ENCODE measurements at regions not wholly inside any gene's neighbourhood (a gene's known extent, or its start where the extent isn't known, plus 50 kb on each side); places are given as distances from the start of the nearest gene placed in this dataset.

- DNase-seq, result no peak
- in situ Hi-C loops (cut with HindIII; ENCODE audit: low pct_ligation_motif_present, low pct_unique_long_range_greater_than_20kb, low sequenced_read_pairs), result no loop called here
Observed at GRCh38 chr11:134545521-134545920, 133.5 kb upstream of the B3GAT1 start.

GRCh38 chr11:134544095-134544815, 132.2 kb upstream of the B3GAT1 start:
- in situ Hi-C loops (cut with HindIII; ENCODE audit: low pct_ligation_motif_present, low pct_unique_long_range_greater_than_20kb, low sequenced_read_pairs), result no loop called here
- no peak for DNase-seq

GRCh38 chr11:134543645-134544044, 131.6 kb upstream of the B3GAT1 start:
- DNase-seq, result no peak
- in situ Hi-C loops (cut with HindIII; ENCODE audit: low pct_ligation_motif_present, low pct_unique_long_range_greater_than_20kb, low sequenced_read_pairs), result no loop called here

- DNase-seq, result no peak
- in situ Hi-C loops (cut with HindIII; ENCODE audit: low pct_ligation_motif_present, low pct_unique_long_range_greater_than_20kb, low sequenced_read_pairs), result no loop called here
Observed at GRCh38 chr11:134543241-134543640, 131.2 kb upstream of the B3GAT1 start.

GRCh38 chr11:134542401-134543165, 130.5 kb upstream of the B3GAT1 start:
- in situ Hi-C loops (cut with HindIII; ENCODE audit: low pct_ligation_motif_present, low pct_unique_long_range_greater_than_20kb, low sequenced_read_pairs), result no loop called here
- DNase-seq, result no peak

- DNase-seq, result no peak
- in situ Hi-C loops (cut with HindIII; ENCODE audit: low pct_ligation_motif_present, low pct_unique_long_range_greater_than_20kb, low sequenced_read_pairs), result no loop called here
Observed at GRCh38 chr11:134541951-134542350, 129.9 kb upstream of the B3GAT1 start.

- no peak for DNase-seq
- in situ Hi-C loops (cut with HindIII; ENCODE audit: low pct_ligation_motif_present, low pct_unique_long_range_greater_than_20kb, low sequenced_read_pairs), result no loop called here
Observed at GRCh38 chr11:134541355-134541754, 129.3 kb upstream of the B3GAT1 start.

- in situ Hi-C loops (cut with HindIII; ENCODE audit: low pct_ligation_motif_present, low pct_unique_long_range_greater_than_20kb, low sequenced_read_pairs), result no loop called here
- no peak for DNase-seq
Observed at GRCh38 chr11:134539285-134539684, 127.2 kb upstream of the B3GAT1 start.

GRCh38 chr11:134538742-134539141, 126.7 kb upstream of the B3GAT1 start:
- in situ Hi-C loops (cut with HindIII; ENCODE audit: low pct_ligation_motif_present, low pct_unique_long_range_greater_than_20kb, low sequenced_read_pairs), result no loop called here
- DNase-seq, result no peak

GRCh38 chr11:134537941-134538340, 125.9 kb upstream of the B3GAT1 start:
- in situ Hi-C loops (cut with HindIII; ENCODE audit: low pct_ligation_motif_present, low pct_unique_long_range_greater_than_20kb, low sequenced_read_pairs), result no loop called here
- no peak for DNase-seq

GRCh38 chr11:134537296-134537695, 125.3 kb upstream of the B3GAT1 start:
- no peak for DNase-seq
- in situ Hi-C loops (cut with HindIII; ENCODE audit: low pct_ligation_motif_present, low pct_unique_long_range_greater_than_20kb, low sequenced_read_pairs), result no loop called here

GRCh38 chr11:134536677-134537076, 124.6 kb upstream of the B3GAT1 start:
- DNase-seq, result no peak
- in situ Hi-C loops (cut with HindIII; ENCODE audit: low pct_ligation_motif_present, low pct_unique_long_range_greater_than_20kb, low sequenced_read_pairs), result no loop called here

GRCh38 chr11:134536219-134536618, 124.2 kb upstream of the B3GAT1 start:
- in situ Hi-C loops (cut with HindIII; ENCODE audit: low pct_ligation_motif_present, low pct_unique_long_range_greater_than_20kb, low sequenced_read_pairs), result no loop called here
- DNase-seq, result no peak

GRCh38 chr11:134535029-134536025, 123.3 kb upstream of the B3GAT1 start:
- no peak for DNase-seq
- in situ Hi-C loops (cut with HindIII; ENCODE audit: low pct_ligation_motif_present, low pct_unique_long_range_greater_than_20kb, low sequenced_read_pairs), result no loop called here

- in situ Hi-C loops (cut with HindIII; ENCODE audit: low pct_ligation_motif_present, low pct_unique_long_range_greater_than_20kb, low sequenced_read_pairs), result no loop called here
- no peak for DNase-seq
Observed at GRCh38 chr11:134533511-134533910, 121.5 kb upstream of the B3GAT1 start.

- in situ Hi-C loops (cut with HindIII; ENCODE audit: low pct_ligation_motif_present, low pct_unique_long_range_greater_than_20kb, low sequenced_read_pairs), result no loop called here
- DNase-seq, result no peak
Observed at GRCh38 chr11:134532921-134533421, 120.9 kb upstream of the B3GAT1 start.

- DNase-seq, result no peak
- in situ Hi-C loops (cut with HindIII; ENCODE audit: low pct_ligation_motif_present, low pct_unique_long_range_greater_than_20kb, low sequenced_read_pairs), result no loop called here
Observed at GRCh38 chr11:134532131-134532920, 120.3 kb upstream of the B3GAT1 start.
